ENCODE measurements at regions not wholly inside any gene's neighbourhood (a gene's known extent, or its start where the extent isn't known, plus 50 kb on each side); places are given as distances from the start of the nearest gene placed in this dataset.

GRCh38 chrX:82320569-82320968 is 1118.7 kb downstream of the SH3BGRL start:
- Histone ChIP-seq H3K36me3 (ENCODE audit: control insufficient read depth in 1 of 2, insufficient read depth in 2 of 2, low read length in 2 of 2) (no peaks in the 10 kb centered on the region), H3K4me2 (ENCODE audit: low read length) (no peak overlapping the region), H3K4me3 (replicated peaks in 1 of 2; ENCODE audit: low read depth in 1 of 2, low read length in 2 of 2) (no peak overlapping the region), H2AFZ (ENCODE audit: low read depth, low read length, poor library complexity, severe bottlenecking) (no peak overlapping the region), H3K9me3 (ENCODE audit: control insufficient read depth in 1 of 2, insufficient read depth in 1 of 2, low read depth in 1 of 2, low read length in 2 of 2) (no peaks in the 10 kb centered on the region), H4K20me1 (ENCODE audit: insufficient read depth) (no peaks in the 10 kb centered on the region), H3K9me2 (ENCODE audit: insufficient read depth) (no peaks in the 10 kb centered on the region), H3K27me3 (ENCODE audit: insufficient read depth, low read length) (no peaks in the 10 kb centered on the region), H3K79me2 (ENCODE audit: insufficient read depth, low read length) (no peaks in the 10 kb centered on the region), H3K9ac (ENCODE audit: low read length) (no peak overlapping the region), H3K27ac (ENCODE audit: low read depth, low read length) (no peak overlapping the region), H3K4me1 (ENCODE audit: control insufficient read depth in 1 of 2, insufficient read depth in 2 of 2, low read length in 2 of 2) (no peaks in the 10 kb centered on the region)
- ChIA-PET POLR2A (no interaction called here), CTCF (no interaction called here), RAD21 (ENCODE audit: low non-redundant PET in 1 of 2, low total read pairs in 2 of 2, uncharacterized antibody in 2 of 2, unreplicated experiment in 2 of 2) (no interaction called here)
- DNase-seq (ENCODE audit: low read depth, low spot score) (no peak), ATAC-seq (no peak)
- no peak for TF ChIP-seq ZNF274 (IDR thresholded peaks at IDR 0.05; ENCODE audit: low read depth, low read length)
- no peak for TF ChIP-seq ELF1 (IDR thresholded peaks at IDR 0.05; ENCODE audit: borderline replicate concordance, low read depth)
- no peak for TF ChIP-seq ATF3 (IDR thresholded peaks at IDR 0.05)
- no peak for TF ChIP-seq MAX (IDR thresholded peaks at IDR 0.05)
- no peak for TF ChIP-seq YY1 (IDR thresholded peaks at IDR 0.05; ENCODE audit: extremely low read depth, insufficient replicate concordance, low read depth, low read length)
- no peak for TF ChIP-seq SRF (IDR thresholded peaks at IDR 0.05; ENCODE audit: low read depth)
- TF ChIP-seq EGR1 (IDR thresholded peaks at IDR 0.05; ENCODE audit: low read depth): no peak
- TF ChIP-seq SP1 (IDR thresholded peaks at IDR 0.05; ENCODE audit: low read depth): no peak
- no peak for TF ChIP-seq REST (IDR thresholded peaks at IDR 0.05; ENCODE audit: low read depth)
- TF ChIP-seq FOSL1 (IDR thresholded peaks at IDR 0.05; ENCODE audit: low read depth): no peak
- TF ChIP-seq SIN3A (IDR thresholded peaks at IDR 0.05; ENCODE audit: low read depth): no peak
- TF ChIP-seq JUND (IDR thresholded peaks at IDR 0.05): no peak
- no peak for TF ChIP-seq RAD21 (IDR thresholded peaks at IDR 0.05; ENCODE audit: low read depth)
- no peak for TF ChIP-seq ZBTB33 (IDR thresholded peaks at IDR 0.05; ENCODE audit: extremely low read depth, insufficient replicate concordance, low read length)
- TF ChIP-seq CEBPB (IDR thresholded peaks at IDR 0.05; ENCODE audit: low read depth): no peak
- TF ChIP-seq ZFX (IDR thresholded peaks at IDR 0.05): no peak
- TF ChIP-seq EZH2 (IDR thresholded peaks at IDR 0.05): no peak
- TF ChIP-seq TCF7L2 (IDR thresholded peaks at IDR 0.05; ENCODE audit: borderline replicate concordance, extremely low read depth, insufficient read depth, insufficient read length): no peak
- TF ChIP-seq EZH2phosphoT487 (IDR thresholded peaks at IDR 0.05; ENCODE audit: borderline replicate concordance): no peak
- BruUV-seq (replicated peaks): no TSS peak
- intact Hi-C loops (cut with micrococcal nuclease): no loop called here
